ENCODE measurements at regions not wholly inside any gene's neighbourhood (a gene's known extent, or its start where the extent isn't known, plus 50 kb on each side); places are given as distances from the start of the nearest gene placed in this dataset.

DNA sequence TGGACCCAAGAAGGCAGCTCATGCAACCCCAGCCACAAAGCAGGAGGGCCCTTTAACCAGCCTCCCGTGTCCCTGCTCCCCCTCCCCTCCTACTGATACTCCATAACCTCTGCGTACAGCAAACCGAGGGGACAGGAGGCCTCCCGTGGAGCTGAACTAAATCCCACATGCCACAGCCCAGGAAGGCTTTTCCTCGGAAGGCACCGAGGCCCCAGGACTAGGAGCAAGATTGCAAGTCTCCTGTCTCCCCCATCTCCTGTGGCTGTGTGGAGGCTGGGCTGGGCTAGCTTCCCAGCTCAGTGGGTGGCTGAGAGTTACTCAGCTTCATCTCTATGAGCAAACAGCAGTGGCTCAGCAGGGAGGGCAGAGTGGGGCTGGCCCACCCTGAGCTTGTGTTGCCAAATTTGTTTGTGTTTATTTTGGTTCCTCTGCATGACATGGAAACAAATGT, 62.7 kb upstream of the NECTIN1 start:
- TF ChIP-seq, protein P1, sequence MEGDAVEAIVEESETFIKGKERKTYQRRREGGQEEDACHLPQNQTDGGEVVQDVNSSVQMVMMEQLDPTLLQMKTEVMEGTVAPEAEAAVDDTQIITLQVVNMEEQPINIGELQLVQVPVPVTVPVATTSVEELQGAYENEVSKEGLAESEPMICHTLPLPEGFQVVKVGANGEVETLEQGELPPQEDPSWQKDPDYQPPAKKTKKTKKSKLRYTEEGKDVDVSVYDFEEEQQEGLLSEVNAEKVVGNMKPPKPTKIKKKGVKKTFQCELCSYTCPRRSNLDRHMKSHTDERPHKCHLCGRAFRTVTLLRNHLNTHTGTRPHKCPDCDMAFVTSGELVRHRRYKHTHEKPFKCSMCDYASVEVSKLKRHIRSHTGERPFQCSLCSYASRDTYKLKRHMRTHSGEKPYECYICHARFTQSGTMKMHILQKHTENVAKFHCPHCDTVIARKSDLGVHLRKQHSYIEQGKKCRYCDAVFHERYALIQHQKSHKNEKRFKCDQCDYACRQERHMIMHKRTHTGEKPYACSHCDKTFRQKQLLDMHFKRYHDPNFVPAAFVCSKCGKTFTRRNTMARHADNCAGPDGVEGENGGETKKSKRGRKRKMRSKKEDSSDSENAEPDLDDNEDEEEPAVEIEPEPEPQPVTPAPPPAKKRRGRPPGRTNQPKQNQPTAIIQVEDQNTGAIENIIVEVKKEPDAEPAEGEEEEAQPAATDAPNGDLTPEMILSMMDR (IDR thresholded peaks at IDR 0.05; ENCODE audit: low read length) = no peak
- TF ChIP-seq EZH2 (IDR thresholded peaks at IDR 0.05; ENCODE audit: borderline replicate concordance, low read length) = no peak

Data from OCI-LY1 (cell line).